H1 (cell line): ENCODE measurements at regions not wholly inside any gene's neighbourhood (a gene's known extent, or its start where the extent isn't known, plus 50 kb on each side); places are given as distances from the start of the nearest gene placed in this dataset.

Source experiments
- CTCF ChIA-PET: fragments of 300-600 bp; sonication (Branson Sonifier 250); formaldehyde crosslinking; loops from one replicate; lab custom pipeline; 2021; ENCODE audit not compliant: partially characterized antibody; lab: Charles Lee
- POLR2A ChIA-PET: fragments of 300-600 bp; sonication (Branson Sonifier 250); formaldehyde crosslinking; loops from one replicate; lab custom pipeline; 2021; ENCODE audit warnings: inconsistent platforms; ENCODE audit not compliant: partially characterized antibody; lab: Charles Lee
- DNase-seq, 2 experiments: peaks; one replicate each; pipeline versions ENCODE4 v3.0.0 to v3.0.0-alpha.2; 2010 to 2022; ENCODE audit warnings: low spot score in 2 of 2, low read depth in 1 of 2, mixed read lengths in 1 of 2
- FAIRE-seq: peaks from 2 replicates; lab custom pipeline; 2011; peaks lifted over from hg19 to GRCh38; lab: Jason Lieb, UNC
- H2AFZ ChIP-seq: 2 replicates; pipeline ENCODE4 v1.8.1; 2012; ENCODE audit warnings: low read length, inconsistent platforms
- H2AK5ac ChIP-seq: 2 replicates; pipeline ENCODE4 v1.6.1; 2013; ENCODE audit warnings: low read depth, low read length
- H2BK120ac ChIP-seq: replicated peaks from 2 replicates; pipeline ENCODE3; 2013; ENCODE audit warnings: low read depth, low read length, inconsistent platforms
- H2BK12ac ChIP-seq: 2 replicates; pipeline ENCODE4 v1.6.1; 2013; ENCODE audit warnings: low read depth, low read length
- H2BK15ac ChIP-seq: 2 replicates; pipeline ENCODE4 v1.6.1; 2013; ENCODE audit warnings: low read length
- H2BK20ac ChIP-seq: 2 replicates; pipeline ENCODE4 v1.6.1; 2013; ENCODE audit warnings: low read length
- H2BK5ac ChIP-seq: 2 replicates; pipeline ENCODE4 v1.6.1; 2013; ENCODE audit warnings: low read depth, low read length
- H3K14ac ChIP-seq: 2 replicates; pipeline ENCODE4 v1.6.1; 2013; ENCODE audit warnings: inconsistent platforms; ENCODE audit not compliant: insufficient read length
- H3K18ac ChIP-seq: 2 replicates; pipeline ENCODE4 v1.6.1; 2013; ENCODE audit warnings: low read length; ENCODE audit errors: extremely low read depth
- H3K23ac ChIP-seq: 2 replicates; pipeline ENCODE4 v1.6.1; 2013; ENCODE audit warnings: inconsistent platforms; ENCODE audit not compliant: insufficient read length
- H3K23me2 ChIP-seq: 2 replicates; pipeline ENCODE4 v1.6.1; 2013; ENCODE audit warnings: low read depth, low read length
- H3K27ac ChIP-seq: 2 replicates; pipeline ENCODE4 v1.6.1; 2011; ENCODE audit warnings: low read depth, low read length, inconsistent platforms
- H3K27me3 ChIP-seq, 4 experiments: replicated peaks in 1 of 4; 1 replicate in 1 of 4; 2 replicates in 3 of 4; pipeline versions ENCODE4 v1.6.1 to v1.8.1; 2011 to 2013; ENCODE audit warnings: low read length in 3 of 4, mild to moderate bottlenecking in 3 of 4, inconsistent platforms in 2 of 4, mixed read lengths in 2 of 4, moderate library complexity in 1 of 4; ENCODE audit not compliant: control insufficient read depth in 3 of 4, insufficient read depth in 3 of 4; ENCODE audit errors: extremely low read depth in 1 of 4
- H3K36me3 ChIP-seq, 4 experiments: 2 replicates each; pipeline versions ENCODE4 v1.6.1 to v1.8.1; 2011 to 2013; ENCODE audit warnings: mild to moderate bottlenecking in 4 of 4, low read length in 3 of 4, moderate library complexity in 2 of 4, control low read depth in 1 of 4, inconsistent platforms in 1 of 4; ENCODE audit not compliant: insufficient read depth in 4 of 4, control insufficient read depth in 2 of 4
- H3K4ac ChIP-seq: replicated peaks from 2 replicates; pipeline ENCODE3; 2013; ENCODE audit warnings: low read length, low read depth, mixed read lengths, inconsistent platforms; ENCODE audit not compliant: insufficient read length
- H3K4me1 ChIP-seq, 4 experiments: replicated peaks in 1 of 4; 1 replicate in 1 of 4; 2 replicates in 3 of 4; pipeline versions ENCODE4 v1.6.1 to v1.8.1; 2011 to 2013; ENCODE audit warnings: low read length in 3 of 4, inconsistent platforms in 2 of 4, mixed read lengths in 1 of 4; ENCODE audit not compliant: insufficient read depth in 4 of 4, control insufficient read depth in 3 of 4
- H3K4me2 ChIP-seq, 2 experiments: 2 replicates each; pipeline versions ENCODE4 v1.6.1 to v1.8.1; 2011 to 2013; ENCODE audit warnings: low read depth in 2 of 2, low read length in 2 of 2, control low read depth in 1 of 2, inconsistent platforms in 1 of 2, mild to moderate bottlenecking in 1 of 2; ENCODE audit not compliant: insufficient read depth in 1 of 2
- H3K4me3 ChIP-seq, 4 experiments: fragments of 200-600, 300-600 bp in 1 of 4; sonication (generic), shearing (Covaris generic), sonication (Bioruptor Twin) in 1 of 4; 2 replicates each; pipeline versions ENCODE4 v1.5.1 to v1.8.1; 2011 to 2016; ENCODE audit warnings: low read length in 4 of 4, low read depth in 3 of 4, control low read depth in 2 of 4, inconsistent platforms in 2 of 4, mild to moderate bottlenecking in 2 of 4, mixed read lengths in 1 of 4, moderate library complexity in 1 of 4; ENCODE audit not compliant: insufficient read depth in 2 of 4; ENCODE audit errors: extremely low read depth in 1 of 4
- H3K56ac ChIP-seq: replicated peaks from 2 replicates; pipeline ENCODE3; 2013; ENCODE audit warnings: low read depth, mild to moderate bottlenecking, mixed read lengths, low read length, inconsistent platforms; ENCODE audit not compliant: insufficient read length
- H3K79me1 ChIP-seq: 2 replicates; pipeline ENCODE4 v1.6.1; 2013; ENCODE audit warnings: low read depth, low read length, control low read depth
- H3K79me2 ChIP-seq, 2 experiments: 2 replicates each; pipeline versions ENCODE4 v1.6.1 to v1.8.1; 2012 to 2013; ENCODE audit warnings: low read length in 2 of 2, mild to moderate bottlenecking in 2 of 2, inconsistent platforms in 1 of 2; ENCODE audit not compliant: insufficient read depth in 2 of 2, control insufficient read depth in 1 of 2
- H3K9ac ChIP-seq, 4 experiments: replicated peaks in 1 of 4; 1 replicate in 1 of 4; 2 replicates in 3 of 4; pipeline versions ENCODE4 v1.6.1 to v1.8.1; 2011 to 2013; ENCODE audit warnings: low read depth in 3 of 4, low read length in 3 of 4, control low read depth in 2 of 4, mild to moderate bottlenecking in 2 of 4, moderate library complexity in 2 of 4, inconsistent platforms in 1 of 4; ENCODE audit errors: extremely low read depth in 1 of 4
- H3K9me3 ChIP-seq, 2 experiments: 2 replicates each; pipeline versions ENCODE4 v1.6.1 to v1.8.1; 2012 to 2013; ENCODE audit warnings: mild to moderate bottlenecking in 2 of 2, moderate library complexity in 2 of 2, control low read depth in 1 of 2, inconsistent platforms in 1 of 2, low read depth in 1 of 2, low read length in 1 of 2, mixed read lengths in 1 of 2; ENCODE audit not compliant: insufficient read depth in 2 of 2
- H4K20me1 ChIP-seq, 2 experiments: replicated peaks in 1 of 2; 2 replicates each; pipeline versions ENCODE3 to v1.8.1; 2011 to 2013; ENCODE audit warnings: inconsistent platforms in 2 of 2, low read length in 2 of 2, mild to moderate bottlenecking in 1 of 2; ENCODE audit not compliant: insufficient read depth in 2 of 2, control insufficient read depth in 1 of 2
- H4K5ac ChIP-seq: 2 replicates; pipeline ENCODE4 v1.6.1; 2013; ENCODE audit warnings: low read length, low read depth, mixed read lengths, inconsistent platforms; ENCODE audit not compliant: insufficient read length
- H4K8ac ChIP-seq: 2 replicates; pipeline ENCODE4 v1.8.0; 2013; ENCODE audit warnings: mild to moderate bottlenecking, moderate library complexity, low read length, inconsistent platforms; ENCODE audit not compliant: insufficient read depth; ENCODE audit errors: extremely low read depth
- H4K91ac ChIP-seq: replicated peaks from 2 replicates; pipeline ENCODE3; 2013; ENCODE audit warnings: low read length, mixed read lengths, inconsistent platforms; ENCODE audit not compliant: insufficient read length
- BCL11A ChIP-seq, 2 experiments: IDR thresholded peaks; one replicate each; pipeline ENCODE4 v1.6.1; 2011; ENCODE audit warnings: low read depth in 2 of 2, low read length in 2 of 2, mild to moderate bottlenecking in 2 of 2
- TBP ChIP-seq: IDR thresholded peaks from 2 replicates; pipeline ENCODE4 v1.6.1; 2011; ENCODE audit warnings: low read depth, low read length, improper control_type of control experiment

- no peak for TF ChIP-seq TBP
Measured at GRCh38 chr15:97717806-97718205, 242.7 kb upstream of the ARRDC4 start (continued).

- H3K4me2 ChIP-seq: no peak overlapping the region
- CTCF ChIA-PET: interaction anchor here (1.1 kb wide), 1 partner anchor 28 kb away, joined by 3 read pairs; no protein-coding TSS in a partner anchor
Measured at GRCh38 chr15:97718509-97718908, 242.0 kb upstream of the ARRDC4 start.

More at GRCh38 chr15:97718509-97718908, 242.0 kb upstream of the ARRDC4 start:
- Histone ChIP-seq H3K9ac (no peak overlapping the region), H3K4ac (no peak overlapping the region), H3K4me3 (no peak overlapping the region), H3K79me1 (no peaks in the 10 kb centered on the region), H3K36me3 (no peaks in the 10 kb centered on the region), H3K27me3 (no peaks in the 10 kb centered on the region), H3K23ac (no peak overlapping the region), H2BK20ac (no peak overlapping the region), H4K8ac (no peak overlapping the region), H2BK15ac (no peak overlapping the region), H3K9me3 (no peaks in the 10 kb centered on the region; a peak in 1 of 4 replicates), H3K23me2 (no peaks in the 10 kb centered on the region), H3K4me1 (no peaks in the 10 kb centered on the region), H3K14ac (no peak overlapping the region), H2BK12ac (no peak overlapping the region), H2BK120ac (no peak overlapping the region), H3K18ac (no peak overlapping the region), H2BK5ac (no peak overlapping the region), H3K56ac (no peak overlapping the region), H4K20me1 (no peaks in the 10 kb centered on the region), H4K91ac (no peak overlapping the region), H4K5ac (no peak overlapping the region), H2AK5ac (no peak overlapping the region), H2AFZ (no peak overlapping the region), H3K79me2 (no peaks in the 10 kb centered on the region), H3K27ac (no peak overlapping the region)
- FAIRE-seq (no peak), DNase-seq (no peak)
- POLR2A ChIA-PET: no interaction called here
- no peak for TF ChIP-seq BCL11A (IDR thresholded peaks at IDR 0.05; ENCODE audit: low read depth in 2 of 2, low read length in 2 of 2)
